GM19324 (cell line): ENCODE measurements at regions not wholly inside any gene's neighbourhood (a gene's known extent, or its start where the extent isn't known, plus 50 kb on each side); places are given as distances from the start of the nearest gene placed in this dataset.
"Not testable (repeated sequence)": the region's sequence is repeated elsewhere in the genome, so short reads cannot be mapped to it uniquely, and the experiment has no call there.

ENCODE experiments used
- ATAC-seq: cut with Tn5 transposase; IDR thresholded peaks from one replicate; pipeline ENCODE4 v1.9.1; 2021; ENCODE audit warnings: mild to moderate bottlenecking, moderate library complexity; ENCODE audit not compliant: unreplicated experiment, low FRiP score

DNA sequence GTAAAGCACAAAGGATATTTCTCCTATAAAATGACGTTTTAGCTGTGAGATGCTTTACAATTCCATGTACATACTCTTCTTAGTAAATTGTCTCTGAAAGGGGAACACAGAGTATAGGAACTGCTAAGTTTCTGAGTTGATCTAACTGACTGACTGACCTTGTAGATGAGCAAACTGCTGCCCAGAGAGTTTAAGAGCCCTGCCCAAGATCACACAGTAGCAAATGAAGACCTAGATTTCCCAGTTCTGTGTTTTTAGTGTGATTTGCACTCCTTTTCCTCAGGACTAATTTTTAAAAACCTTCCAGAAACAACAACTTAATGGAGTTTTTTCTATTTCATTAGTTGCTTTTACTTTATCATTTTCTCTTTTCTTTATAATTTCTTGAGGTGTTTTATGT lies 247.7 kb downstream of the PDCD6IP start:
- no peak for ATAC-seq

DNA sequence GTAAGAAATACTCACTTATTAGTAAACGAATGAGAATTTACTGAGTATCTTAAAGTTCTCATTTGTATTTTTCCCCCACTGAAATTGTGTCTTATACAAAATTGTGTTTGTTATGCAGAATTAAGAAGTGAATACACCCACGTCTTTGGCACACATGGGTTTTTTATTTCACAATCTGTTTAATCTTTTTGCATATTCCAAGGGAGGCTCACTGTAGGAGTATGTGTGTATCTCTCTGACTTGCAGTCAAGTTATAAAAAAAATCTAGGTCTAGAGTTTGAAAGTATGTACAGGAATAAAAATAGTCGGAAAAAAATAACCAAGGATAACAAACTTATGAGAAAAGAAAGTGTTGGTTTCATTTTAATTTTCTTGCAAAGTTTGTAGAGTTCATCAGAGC lies 255.2 kb downstream of the PDCD6IP start:
- ATAC-seq = no peak

DNA sequence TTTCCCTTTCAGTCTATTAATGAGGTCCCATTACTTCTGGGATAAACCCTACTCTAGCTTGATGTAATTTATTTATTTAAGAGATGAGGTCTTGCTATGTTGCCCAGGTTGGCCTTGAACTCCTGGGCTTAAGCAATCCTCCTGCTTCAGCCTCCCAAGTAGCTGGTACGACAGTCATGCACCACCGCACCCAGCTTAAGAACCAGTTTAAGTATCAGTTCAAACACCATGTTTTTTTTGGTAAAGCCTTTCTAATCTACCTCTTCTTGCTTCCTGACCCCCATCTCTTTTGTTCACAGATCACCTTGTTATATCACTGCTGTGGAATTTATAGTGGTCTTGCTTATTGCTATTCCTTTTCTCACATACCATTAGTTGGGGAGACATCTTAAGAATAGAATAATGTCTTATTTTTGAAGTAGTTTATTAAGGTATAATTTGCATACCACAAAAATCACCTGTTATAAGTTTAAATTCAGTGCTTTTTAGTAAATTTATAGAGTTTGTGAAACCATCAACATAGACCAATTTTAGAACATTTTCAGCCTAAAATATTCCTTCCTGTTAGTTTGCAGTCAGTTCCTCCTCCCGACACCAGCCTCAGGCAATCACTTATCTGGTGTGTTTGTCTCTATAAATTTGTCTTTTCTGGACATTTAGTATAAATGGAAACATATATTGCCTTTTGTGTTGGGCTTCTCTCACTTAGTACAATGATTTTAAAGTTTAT lies 257.9 kb downstream of the PDCD6IP start:
- peak; percentile 27 for ATAC-seq

DNA sequence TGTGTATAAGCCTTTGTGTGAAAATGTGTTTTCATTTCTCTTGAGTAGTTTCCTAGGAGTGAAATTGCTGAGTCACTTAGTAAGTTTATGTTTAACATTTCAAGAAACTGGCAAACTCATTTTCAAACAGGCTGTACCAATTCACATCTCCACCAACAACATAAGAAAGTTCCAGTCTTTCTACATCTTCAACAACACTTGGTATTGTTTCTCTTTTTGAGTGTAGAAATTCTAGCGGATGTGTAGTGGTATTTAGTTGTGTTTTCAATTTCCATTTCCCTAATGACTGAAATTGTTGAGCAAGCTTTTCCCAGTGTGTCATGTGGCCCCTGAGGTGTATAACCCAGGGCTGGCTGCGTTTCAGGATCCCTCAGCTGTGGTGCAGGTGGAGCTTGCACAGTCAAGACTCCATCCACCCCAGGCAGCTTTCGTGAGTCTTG lies 258.5 kb downstream of the PDCD6IP start:
- ATAC-seq = peak; percentile 88

DNA sequence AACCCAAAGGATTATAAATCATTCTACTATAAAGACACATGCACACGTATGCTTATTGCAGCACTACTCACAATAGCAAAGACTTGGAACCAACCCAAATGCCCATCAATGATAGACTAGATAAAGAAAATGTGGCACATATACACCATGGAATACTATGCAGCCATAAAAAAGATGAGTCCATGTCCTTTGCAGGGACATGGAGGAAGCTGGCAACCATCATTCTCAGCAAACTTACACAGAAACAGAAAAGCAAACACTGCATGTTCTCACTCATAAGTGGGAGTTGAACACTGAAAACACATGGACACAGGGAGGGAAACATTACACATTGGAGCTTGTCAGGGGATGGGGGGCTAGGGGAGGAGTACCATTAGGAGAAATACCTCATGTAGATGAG lies 262.6 kb downstream of the PDCD6IP start:
- not testable (repeated sequence) for ATAC-seq

DNA sequence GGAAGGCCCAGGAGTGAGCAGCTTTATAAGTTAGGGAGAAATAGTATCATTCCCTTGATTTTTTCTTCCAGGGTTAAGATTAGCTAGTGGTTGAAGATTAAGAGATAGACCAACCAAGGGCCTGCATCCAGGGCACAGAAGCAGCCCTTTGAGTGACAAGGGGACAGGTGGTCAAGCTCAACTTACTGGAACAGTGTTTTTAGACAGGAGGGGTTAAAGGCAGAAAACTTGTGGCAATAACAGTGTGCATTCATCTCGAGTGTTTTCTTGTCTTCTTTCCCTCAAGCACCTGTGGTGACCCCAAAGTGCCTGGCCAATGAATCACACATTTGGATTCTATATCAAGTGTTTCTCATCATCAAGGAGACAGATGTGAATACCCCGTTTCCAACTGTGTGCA lies 267.5 kb downstream of the PDCD6IP start:
- ATAC-seq = no peak

DNA sequence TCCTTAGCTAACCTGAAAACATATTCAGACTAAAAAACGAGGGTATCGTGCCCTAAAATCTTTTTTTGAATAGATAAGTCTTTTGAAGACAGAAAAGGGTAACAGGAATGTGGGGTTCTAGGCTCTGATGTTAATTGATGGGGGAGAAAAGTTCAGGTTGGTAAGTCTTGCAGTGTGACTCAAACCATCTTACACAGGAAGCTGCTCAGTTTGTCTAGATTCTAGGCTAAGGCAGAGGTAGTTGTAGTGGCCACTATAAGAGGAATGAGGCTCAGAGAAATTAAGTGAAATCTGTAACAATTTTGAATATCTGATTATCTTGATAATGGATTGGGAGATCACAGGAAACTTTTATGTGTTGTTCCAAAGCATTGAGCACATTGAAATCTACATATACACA lies 267.9 kb downstream of the PDCD6IP start:
- no peak for ATAC-seq

DNA sequence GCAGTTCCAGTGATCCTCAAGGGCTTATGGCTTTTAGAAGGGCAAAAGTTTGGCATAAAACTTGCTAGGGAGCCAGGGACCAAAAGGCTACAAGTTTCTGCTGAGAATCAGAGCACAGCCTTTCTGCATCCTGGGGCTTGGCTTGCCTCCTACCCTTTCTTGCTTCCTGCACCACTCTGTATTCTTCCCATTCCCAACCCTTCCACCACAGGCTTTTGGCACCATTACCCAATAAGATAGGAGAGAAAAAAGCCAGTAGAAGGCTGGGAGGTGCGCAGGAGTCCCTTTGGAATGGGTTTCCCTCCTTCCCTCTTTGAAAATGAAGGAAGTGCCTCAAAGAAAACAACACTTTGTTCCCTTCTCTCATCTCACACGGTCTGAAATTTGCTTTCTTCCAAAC lies 268.6 kb downstream of the PDCD6IP start:
- ATAC-seq = no peak

DNA sequence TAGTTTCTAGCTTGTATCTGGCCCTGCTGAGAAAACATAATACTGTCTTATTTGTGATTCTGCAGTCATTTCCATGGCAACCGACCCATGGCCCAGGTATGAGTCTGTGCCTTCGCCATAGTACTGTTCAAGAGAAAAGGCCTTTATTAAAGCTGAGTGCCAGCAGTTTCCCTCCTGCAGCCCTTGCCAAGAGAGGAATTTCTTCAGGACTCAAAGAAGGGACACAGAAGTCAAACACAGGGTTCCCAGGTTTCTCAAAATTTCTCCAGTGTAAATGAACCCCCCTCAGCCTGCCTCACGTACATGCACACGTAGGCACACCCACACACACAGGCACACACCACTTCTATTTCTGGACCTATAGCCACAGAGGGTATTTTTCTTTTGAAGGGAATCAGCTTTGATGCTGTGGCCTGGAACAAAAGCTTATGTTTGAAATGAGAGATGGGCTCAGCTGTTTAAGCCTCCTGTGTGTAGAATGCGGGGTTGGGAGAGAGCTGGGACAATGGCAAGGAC lies 269.2 kb downstream of the PDCD6IP start:
- no peak for ATAC-seq

DNA sequence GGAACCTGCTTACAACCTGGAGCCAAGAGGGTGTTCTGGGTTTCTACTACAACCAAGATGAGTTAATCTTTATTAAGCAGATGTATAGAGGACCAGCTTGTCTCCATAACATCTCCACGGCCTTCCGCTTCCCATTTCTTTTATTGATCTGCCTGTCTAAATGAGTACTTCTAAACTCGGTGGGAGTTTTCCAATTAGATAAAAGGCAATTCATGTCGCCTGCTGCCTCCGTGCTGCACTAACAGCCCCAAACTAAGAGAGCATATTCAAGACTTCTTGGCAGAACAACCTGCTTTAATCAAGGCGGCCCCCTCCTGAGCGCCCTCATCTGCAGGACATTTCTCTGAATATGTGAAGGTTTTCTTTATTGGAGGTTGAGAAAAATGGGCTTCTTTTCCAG lies 270.1 kb downstream of the PDCD6IP start:
- no peak for ATAC-seq

DNA sequence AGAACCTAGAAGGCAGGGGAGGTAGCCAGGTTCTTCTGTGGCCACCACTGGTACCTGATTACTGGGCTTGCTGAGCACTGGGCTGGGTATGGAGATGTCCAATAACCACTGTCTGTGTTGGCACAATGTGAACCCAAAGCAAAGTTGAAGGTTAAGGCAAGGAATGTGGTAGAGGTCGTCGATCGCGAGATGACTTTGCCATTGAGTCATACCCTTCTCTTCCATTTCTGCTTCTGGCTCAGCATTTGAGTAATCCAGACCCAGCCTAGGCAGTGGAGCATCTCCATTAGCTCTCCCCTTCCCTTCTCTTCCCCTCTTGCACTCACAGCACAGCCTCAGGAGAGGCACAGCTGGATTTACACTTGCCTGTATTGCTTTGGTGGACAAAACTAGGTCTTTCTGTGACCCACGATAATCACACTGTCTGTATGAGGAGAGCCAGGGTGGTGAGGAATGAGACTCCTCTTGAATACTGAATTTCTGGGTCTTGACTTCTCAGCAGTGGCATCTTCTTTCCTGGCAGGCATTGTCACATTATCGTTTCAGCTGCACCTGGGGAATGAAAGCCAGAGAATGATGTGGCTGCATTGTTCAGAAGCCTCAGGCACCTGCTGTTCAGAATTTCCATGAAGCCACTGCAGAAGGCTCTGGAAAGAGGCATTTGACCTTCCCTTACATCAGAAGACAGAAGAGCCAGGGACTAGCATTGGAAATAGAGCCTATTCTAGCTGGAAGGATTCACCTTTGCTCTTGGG lies 272.6 kb downstream of the PDCD6IP start:
- ATAC-seq = no peak

DNA sequence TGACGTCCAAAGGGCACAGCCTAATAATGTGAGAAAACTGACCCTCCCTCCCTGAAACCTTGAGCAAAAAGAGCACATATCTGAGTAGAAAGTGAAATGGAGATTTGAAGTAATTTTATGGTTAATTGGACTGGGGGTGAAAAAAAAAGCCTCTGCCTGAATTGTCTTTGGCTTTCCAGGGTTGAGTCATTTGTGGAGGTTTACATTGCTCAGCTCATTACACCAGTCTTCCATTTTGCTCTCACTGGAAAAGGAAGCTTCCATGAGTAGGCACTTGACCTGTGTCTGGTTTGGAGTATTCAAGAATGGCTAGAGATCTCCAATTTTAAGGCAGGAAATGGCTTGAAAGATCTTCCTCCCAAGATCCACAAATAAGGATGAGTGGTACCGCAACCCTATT lies 273.9 kb downstream of the PDCD6IP start:
- ATAC-seq = no peak

DNA sequence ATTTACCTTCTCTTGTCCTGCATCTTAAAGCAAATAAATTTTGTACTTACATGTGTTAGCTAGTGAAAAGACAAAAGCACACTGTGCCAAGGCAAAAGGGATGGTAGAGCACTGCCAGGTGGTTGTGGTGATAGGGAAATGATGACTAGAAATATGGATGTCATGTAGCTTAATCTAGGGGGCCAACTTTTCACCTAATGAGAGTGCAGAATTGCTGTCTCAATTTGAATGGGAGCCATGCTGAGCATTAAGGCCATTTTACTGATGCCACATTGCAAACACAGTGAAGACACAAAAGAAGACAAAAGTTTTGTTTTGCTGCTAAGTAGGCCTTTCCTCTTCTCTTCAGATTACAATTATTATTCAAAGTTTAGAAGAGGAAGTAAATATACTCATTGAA lies 274.7 kb downstream of the PDCD6IP start:
- ATAC-seq = no peak

DNA sequence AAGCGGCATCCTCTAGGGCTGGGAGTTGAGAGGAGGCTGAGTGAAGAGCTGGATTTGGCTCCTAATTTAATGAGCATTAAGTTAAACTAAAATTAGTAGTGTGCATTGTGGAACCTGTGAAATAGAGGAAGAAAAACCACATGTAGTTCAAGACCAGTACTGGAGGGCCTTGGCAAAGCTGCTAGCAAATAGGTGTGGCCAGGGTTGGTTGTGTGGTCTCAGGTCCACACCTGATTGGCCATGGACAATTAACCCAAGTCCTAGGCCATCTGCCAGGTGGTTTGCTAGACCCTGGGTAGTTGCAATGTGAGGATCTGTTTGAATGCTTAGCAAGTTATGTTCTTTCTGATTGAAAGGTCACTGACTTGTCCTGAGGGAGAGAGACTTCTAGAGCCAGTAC lies 275.5 kb downstream of the PDCD6IP start:
- no peak for ATAC-seq

DNA sequence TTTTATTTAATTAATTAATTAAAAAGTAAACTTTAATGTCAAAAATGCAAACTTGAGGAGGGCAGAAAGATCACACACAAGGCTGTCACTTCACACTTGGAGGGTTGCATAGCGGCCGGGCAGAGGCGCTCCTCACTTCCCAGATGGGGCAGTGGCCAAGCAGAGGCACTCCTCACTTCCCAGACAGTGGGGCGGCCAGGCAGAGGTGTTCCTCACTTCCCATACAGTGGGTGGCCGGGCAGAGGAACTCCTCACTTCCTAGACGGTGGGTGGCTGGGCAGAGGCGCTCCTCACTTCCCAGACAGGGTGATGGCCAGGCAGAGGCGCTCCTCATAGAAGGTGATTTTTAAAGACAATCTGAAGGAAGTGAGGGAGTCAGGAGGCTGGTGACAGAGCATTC lies 277.5 kb downstream of the PDCD6IP start:
- no peak for ATAC-seq

DNA sequence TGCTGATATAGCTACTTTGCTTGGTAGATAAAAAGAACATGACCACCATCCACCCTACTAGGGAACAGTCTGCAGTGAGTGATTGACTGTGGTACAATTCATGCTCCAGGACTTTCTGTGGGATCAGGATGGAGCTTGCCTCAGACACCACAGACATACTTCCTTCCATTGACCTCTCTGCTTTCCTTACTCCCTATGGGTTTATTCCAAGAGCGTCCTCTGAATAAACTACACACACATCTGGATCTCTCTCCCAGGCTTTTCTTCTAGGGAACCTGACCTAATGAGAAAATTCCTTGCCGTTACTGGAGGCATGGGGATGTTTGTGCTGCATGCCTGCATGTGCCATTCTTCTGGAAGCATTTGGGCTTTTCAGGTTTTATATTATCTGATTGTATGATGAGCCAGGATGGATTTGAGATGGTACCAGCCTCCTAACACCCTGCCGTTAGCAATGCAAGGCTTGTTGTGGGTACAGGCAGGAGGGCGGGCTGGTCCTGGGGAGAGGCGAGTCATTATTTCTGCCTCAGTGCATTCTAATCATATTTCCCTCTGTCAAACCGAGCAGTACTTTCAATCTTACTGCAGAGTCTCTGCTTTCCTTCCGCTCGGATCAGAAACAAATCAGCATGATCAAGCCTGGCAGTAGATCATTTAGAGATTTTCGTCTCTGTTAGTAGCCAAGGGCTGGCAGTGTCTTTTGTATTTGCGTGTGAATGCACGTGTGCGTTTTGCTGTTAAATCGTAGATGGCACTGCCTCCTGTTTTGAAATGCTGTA lies 279.2 kb downstream of the PDCD6IP start:
- no peak for ATAC-seq

DNA sequence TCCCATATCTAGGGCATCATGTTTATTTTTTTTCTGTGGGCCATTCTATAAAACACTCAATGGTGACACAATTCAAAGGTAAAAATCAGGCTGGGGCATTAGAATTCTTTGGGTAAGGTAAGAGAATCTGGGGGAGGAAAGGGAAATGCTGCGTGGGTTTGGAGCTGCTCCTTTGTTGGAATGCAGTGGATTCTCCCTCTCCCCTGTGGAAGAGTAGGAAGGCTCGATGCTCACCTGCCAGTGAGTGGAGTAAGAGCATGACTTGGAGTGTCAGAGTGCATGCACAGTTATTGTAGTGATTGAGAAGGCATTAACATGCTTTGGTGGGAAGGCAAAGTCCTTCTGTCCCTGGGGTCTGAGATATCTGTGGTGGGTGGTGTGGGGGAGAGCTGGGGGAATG lies 280.0 kb downstream of the PDCD6IP start:
- no peak for ATAC-seq

DNA sequence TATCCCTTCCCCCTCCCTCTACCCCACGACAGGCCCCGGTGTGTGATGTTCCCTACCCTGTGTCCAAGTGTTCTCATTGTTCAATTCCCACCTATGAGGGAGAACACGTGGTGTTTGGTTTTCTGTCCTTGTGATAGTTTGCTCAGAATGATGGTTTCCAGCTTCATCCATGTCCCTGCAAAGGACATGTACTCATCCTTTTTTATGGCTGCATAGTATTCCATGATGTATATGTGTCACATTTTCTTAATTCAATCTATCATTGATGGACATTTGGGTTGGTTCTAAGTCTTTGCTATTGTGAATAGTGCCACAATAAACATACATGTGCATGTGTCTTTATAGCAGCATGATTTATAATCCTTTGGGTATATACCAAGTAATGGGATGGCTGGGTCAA lies 281.4 kb downstream of the PDCD6IP start:
- not testable (repeated sequence) for ATAC-seq

DNA sequence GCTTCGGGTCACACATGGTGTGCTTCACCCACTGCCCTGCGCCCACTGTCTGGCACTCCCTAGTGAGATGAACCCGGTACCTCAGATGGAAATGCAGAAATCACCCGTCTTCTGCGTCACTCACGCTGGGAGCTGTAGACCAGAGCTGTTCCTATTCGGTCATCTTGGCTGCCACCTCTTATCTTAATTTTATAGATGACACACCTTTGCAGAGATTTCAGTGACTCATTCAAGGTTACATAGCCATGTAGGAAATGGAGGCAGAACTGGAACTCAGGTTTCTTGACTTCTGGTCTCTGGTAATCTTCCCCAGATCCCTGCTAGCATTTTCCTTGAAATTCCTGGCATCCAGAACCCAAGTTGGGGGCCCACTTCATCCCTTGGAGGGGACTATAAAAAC lies 291.9 kb downstream of the PDCD6IP start:
- ATAC-seq = not testable (repeated sequence)

DNA sequence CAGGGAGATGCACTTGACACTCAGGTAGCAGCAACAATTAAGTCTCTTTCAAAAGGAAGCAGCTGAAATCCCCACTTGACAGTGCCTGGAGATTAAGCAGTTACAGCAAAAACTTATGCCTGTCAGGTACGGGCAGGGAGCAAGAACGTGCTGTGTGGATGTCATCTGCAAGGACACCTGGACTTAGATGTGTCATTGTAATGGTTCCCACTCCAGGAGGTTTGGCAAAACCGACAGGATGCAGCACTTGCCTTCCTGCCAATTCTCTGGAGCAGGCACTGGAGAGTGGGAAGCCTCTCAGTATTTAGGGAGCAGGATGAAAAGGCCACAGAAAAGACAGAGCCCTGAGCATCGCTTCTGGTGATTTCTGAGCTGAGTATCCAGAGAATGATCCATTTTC lies 292.4 kb downstream of the PDCD6IP start:
- ATAC-seq = no peak

DNA sequence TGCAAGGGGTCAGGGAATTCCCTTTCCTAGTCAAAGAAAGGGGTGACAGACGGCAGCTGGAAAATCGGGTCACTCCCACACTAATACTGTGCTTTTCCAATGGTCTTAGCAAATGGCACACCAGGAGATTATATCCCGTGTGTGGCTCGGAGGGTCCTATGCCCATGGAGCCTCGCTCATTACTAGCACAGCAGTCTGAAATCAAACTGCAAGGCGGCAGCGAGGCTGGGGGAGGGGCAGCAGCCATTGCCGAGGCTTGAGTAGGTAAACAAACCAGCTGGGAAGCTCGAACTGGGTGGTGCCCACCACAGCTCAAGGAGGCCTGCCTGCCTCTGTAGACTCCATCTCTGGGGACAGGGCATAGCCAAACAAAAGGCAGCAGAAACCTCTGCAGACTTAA lies 295.9 kb downstream of the PDCD6IP start:
- not testable (repeated sequence) for ATAC-seq
